ENCODE measurements at regions not wholly inside any gene's neighbourhood (a gene's known extent, or its start where the extent isn't known, plus 50 kb on each side); places are given as distances from the start of the nearest gene placed in this dataset.

DNA sequence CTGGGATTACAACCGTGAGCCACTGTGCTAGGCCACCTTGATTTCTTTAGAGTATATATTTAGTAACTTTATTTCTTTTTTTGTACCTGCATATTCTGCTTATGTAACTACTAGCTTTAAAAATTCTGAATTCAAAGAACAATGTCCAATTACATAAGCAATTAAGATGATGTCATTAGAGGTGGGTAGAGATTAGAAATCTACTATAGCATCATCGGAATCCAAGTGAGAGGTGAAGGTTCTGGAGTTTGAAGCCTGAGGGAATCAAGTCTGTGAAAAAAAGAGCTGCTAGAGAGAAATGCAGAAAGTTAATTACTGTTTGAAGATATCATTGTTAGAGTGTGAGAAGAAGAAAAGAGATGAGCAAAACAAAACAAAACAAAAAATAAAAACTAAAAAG lies 79.0 kb upstream of the ENPEP start:
- 95 to 96% methylated on average over 2 of the region's 2 CpGs for WGBS, 2 donors
- DNase-seq, result no peak
- no peak overlapping the region for H3K27ac ChIP-seq (ENCODE audit: low read depth in 1 of 2, low read length in 1 of 2)
- H3K27me3 ChIP-seq (ENCODE audit: control insufficient read depth in 3 of 3, insufficient read depth in 3 of 3, low read length in 2 of 3), result no peaks in the 10 kb centered on the region
- no peaks in the 10 kb centered on the region for H3K9me3 ChIP-seq (ENCODE audit: control insufficient read depth in 4 of 4, insufficient read depth in 3 of 4, low read length in 3 of 4)
- H3K4me3 ChIP-seq, result no peak overlapping the region
- H3K9ac ChIP-seq (ENCODE audit: insufficient read depth in 1 of 2, low read length in 2 of 2), result no peak overlapping the region
- no peaks in the 10 kb centered on the region for H3K4me1 ChIP-seq (ENCODE audit: control insufficient read depth in 5 of 5, insufficient read depth in 5 of 5, low read length in 5 of 5)
- no peak for TF ChIP-seq CTCF (IDR thresholded peaks at IDR 0.05; ENCODE audit: control extremely low read depth, extremely low read depth)
- ATAC-seq (ENCODE audit: insufficient read depth, low FRiP score), result no peak
- H3K36me3 ChIP-seq (ENCODE audit: control insufficient read depth in 4 of 4, insufficient read depth in 4 of 4, low read length in 4 of 4), result no peaks in the 10 kb centered on the region

GRCh38 chr4:110395421-110395820 lies 80.5 kb upstream of the ENPEP start:
- no peak overlapping the region for H3K9ac ChIP-seq (ENCODE audit: insufficient read depth in 1 of 2, low read length in 2 of 2)
- no peak for ATAC-seq (ENCODE audit: insufficient read depth, low FRiP score)
- 86 to 93% methylated on average over 1 of the region's 1 CpG for WGBS, 2 donors
- DNase-seq, result no peak
- no peak overlapping the region for H3K4me3 ChIP-seq
- no peak for TF ChIP-seq CTCF (IDR thresholded peaks at IDR 0.05; ENCODE audit: control extremely low read depth, extremely low read depth)
- H3K27ac ChIP-seq (ENCODE audit: low read depth in 1 of 2, low read length in 1 of 2), result no peak overlapping the region
- H3K27me3 ChIP-seq (ENCODE audit: control insufficient read depth in 3 of 3, insufficient read depth in 3 of 3, low read length in 2 of 3), result no peaks in the 10 kb centered on the region
- no peaks in the 10 kb centered on the region for H3K4me1 ChIP-seq (ENCODE audit: control insufficient read depth in 5 of 5, insufficient read depth in 5 of 5, low read length in 5 of 5)
- peaks cover 0 to 2% (median 0%) of the 10 kb centered on the region in 4 donors for H3K9me3 ChIP-seq (ENCODE audit: control insufficient read depth in 4 of 4, insufficient read depth in 3 of 4, low read length in 3 of 4)
- H3K36me3 ChIP-seq (ENCODE audit: control insufficient read depth in 4 of 4, insufficient read depth in 4 of 4, low read length in 4 of 4), result no peaks in the 10 kb centered on the region

DNA sequence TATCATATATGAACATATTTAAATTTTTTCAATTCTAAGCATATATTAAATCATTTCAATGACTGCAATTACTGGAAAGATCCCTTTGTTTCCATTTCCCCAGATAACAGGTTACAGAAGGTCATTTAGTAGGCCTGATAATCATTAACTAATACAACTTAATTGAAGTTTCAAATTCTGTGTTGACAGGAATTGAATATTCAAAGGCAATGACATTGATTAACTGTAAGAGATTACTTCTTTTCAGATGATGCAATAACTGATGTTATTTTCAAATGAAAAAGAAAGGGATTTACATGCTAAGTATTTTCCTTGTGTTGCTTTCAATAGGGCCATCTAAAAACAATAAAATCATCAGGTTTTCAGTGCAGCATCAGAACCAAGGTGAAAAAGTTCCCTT lies 81.1 kb upstream of the ENPEP start:
- Histone ChIP-seq H3K27me3 (ENCODE audit: control insufficient read depth in 3 of 3, insufficient read depth in 3 of 3, low read length in 2 of 3) (no peaks in the 10 kb centered on the region), H3K9me3 (ENCODE audit: control insufficient read depth in 4 of 4, insufficient read depth in 3 of 4, low read length in 3 of 4) (peaks cover 0 to 2% (median 0%) of the 10 kb centered on the region in 4 donors), H3K27ac (ENCODE audit: low read depth in 1 of 2, low read length in 1 of 2) (no peak overlapping the region), H3K4me1 (ENCODE audit: control insufficient read depth in 5 of 5, insufficient read depth in 5 of 5, low read length in 5 of 5) (no peaks in the 10 kb centered on the region), H3K4me3 (no peak overlapping the region), H3K9ac (ENCODE audit: insufficient read depth in 1 of 2, low read length in 2 of 2) (no peak overlapping the region), H3K36me3 (ENCODE audit: control insufficient read depth in 4 of 4, insufficient read depth in 4 of 4, low read length in 4 of 4) (no peaks in the 10 kb centered on the region)
- DNase-seq (no peak), ATAC-seq (ENCODE audit: insufficient read depth, low FRiP score) (no peak)
- TF ChIP-seq CTCF (IDR thresholded peaks at IDR 0.05; ENCODE audit: control extremely low read depth, extremely low read depth), result no peak

GRCh38 chr4:110381784-110382183 lies 94.2 kb upstream of the ENPEP start:
- Histone ChIP-seq H3K4me1 (ENCODE audit: control insufficient read depth in 5 of 5, insufficient read depth in 5 of 5, low read length in 5 of 5) (no peaks in the 10 kb centered on the region), H3K27me3 (ENCODE audit: control insufficient read depth in 3 of 3, insufficient read depth in 3 of 3, low read length in 2 of 3) (no peaks in the 10 kb centered on the region), H3K27ac (ENCODE audit: low read depth in 1 of 2, low read length in 1 of 2) (no peak overlapping the region), H3K9me3 (ENCODE audit: control insufficient read depth in 4 of 4, insufficient read depth in 3 of 4, low read length in 3 of 4) (peaks cover 0 to 8% (median 6%) of the 10 kb centered on the region in 4 donors), H3K36me3 (ENCODE audit: control insufficient read depth in 4 of 4, insufficient read depth in 4 of 4, low read length in 4 of 4) (no peaks in the 10 kb centered on the region), H3K9ac (ENCODE audit: insufficient read depth in 1 of 2, low read length in 2 of 2) (no peak overlapping the region), H3K4me3 (no peak overlapping the region)
- TF ChIP-seq CTCF (IDR thresholded peaks at IDR 0.05; ENCODE audit: control extremely low read depth, extremely low read depth), result no peak
- ATAC-seq (ENCODE audit: insufficient read depth, low FRiP score) (no peak), DNase-seq (no peak)

Data from lung (tissue), 11 donors.